HG03097 (cell line): ENCODE measurements at regions not wholly inside any gene's neighbourhood (a gene's known extent, or its start where the extent isn't known, plus 50 kb on each side); places are given as distances from the start of the nearest gene placed in this dataset.

ENCODE experiments used
- ATAC-seq: cut with Tn5 transposase; IDR thresholded peaks from one replicate; pipeline ENCODE4 v1.9.1; 2021; ENCODE audit not compliant: unreplicated experiment, low FRiP score

- ATAC-seq: no peak
Observed at GRCh38 chr18:73966954-73967353, 180.7 kb downstream of the FBXO15 start.

GRCh38 chr18:73962256-73962655 is 185.4 kb downstream of the FBXO15 start:
- no peak for ATAC-seq

GRCh38 chr18:73961804-73962203 is 185.8 kb downstream of the FBXO15 start:
- no peak for ATAC-seq

- no peak for ATAC-seq
Observed at GRCh38 chr18:73959352-73959751, 188.3 kb downstream of the FBXO15 start.

- no peak for ATAC-seq
Observed at GRCh38 chr18:73954268-73954667, 193.4 kb downstream of the FBXO15 start.

GRCh38 chr18:73952296-73952946 is 195.2 kb downstream of the FBXO15 start:
- no peak for ATAC-seq

- ATAC-seq: no peak
Observed at GRCh38 chr18:73950116-73950700, 197.4 kb downstream of the FBXO15 start.

GRCh38 chr18:73948497-73948896 is 199.1 kb downstream of the FBXO15 start:
- no peak for ATAC-seq

- no peak for ATAC-seq
Observed at GRCh38 chr18:73948084-73948483, 199.6 kb downstream of the FBXO15 start.

GRCh38 chr18:73947180-73947921 is 200.3 kb downstream of the FBXO15 start:
- ATAC-seq: no peak

GRCh38 chr18:73945130-73945792 is 202.4 kb downstream of the FBXO15 start:
- ATAC-seq: no peak

GRCh38 chr18:73944715-73945114 is 202.9 kb downstream of the FBXO15 start:
- no peak for ATAC-seq

GRCh38 chr18:73943763-73944162 is 203.9 kb downstream of the FBXO15 start:
- ATAC-seq: no peak

GRCh38 chr18:73942956-73943355 is 204.7 kb downstream of the FBXO15 start:
- no peak for ATAC-seq

GRCh38 chr18:73942081-73942625 is 205.5 kb downstream of the FBXO15 start:
- ATAC-seq: no peak

GRCh38 chr18:73940721-73941120 is 206.9 kb downstream of the FBXO15 start:
- ATAC-seq: no peak

GRCh38 chr18:73939391-73939790 is 208.2 kb downstream of the FBXO15 start:
- no peak for ATAC-seq

- no peak for ATAC-seq
Observed at GRCh38 chr18:73933685-73934084, 213.9 kb downstream of the FBXO15 start.

GRCh38 chr18:73932976-73933375 is 214.7 kb downstream of the FBXO15 start:
- no peak for ATAC-seq

- no peak for ATAC-seq
Observed at GRCh38 chr18:73927496-73927895, 220.1 kb downstream of the FBXO15 start.

- no peak for ATAC-seq
Observed at GRCh38 chr18:73924836-73925235, 222.8 kb downstream of the FBXO15 start.
